ENCODE measurements at regions not wholly inside any gene's neighbourhood (a gene's known extent, or its start where the extent isn't known, plus 50 kb on each side); places are given as distances from the start of the nearest gene placed in this dataset.

DNA sequence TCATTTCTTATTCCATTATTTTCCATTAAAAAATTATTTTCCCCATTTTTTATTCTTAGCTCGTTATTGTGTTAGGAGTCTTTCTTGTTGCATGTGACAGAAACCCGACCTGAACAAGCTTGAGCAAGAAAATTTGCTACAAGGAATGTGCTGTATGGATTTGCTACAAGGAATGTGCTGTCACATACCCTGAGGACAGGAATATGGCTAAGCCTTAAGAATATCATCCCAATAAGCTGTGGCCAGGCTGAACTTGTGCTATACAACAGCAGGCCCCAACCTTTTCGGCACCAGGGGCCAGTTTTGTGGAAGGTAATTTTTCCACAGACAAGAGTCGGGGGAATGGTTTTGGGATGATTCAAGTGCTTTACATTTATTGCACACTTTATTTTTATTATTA lies 114.0 kb downstream of the TRMT11 start:
- H3K27me3 Mint-ChIP-seq (ENCODE audit: low read depth) = no peaks in the 10 kb centered on the region
- no peak overlapping the region for H3K4me3 Mint-ChIP-seq
- no peak overlapping the region for H3K27ac Mint-ChIP-seq
- peaks cover 18% of the 10 kb centered on the region for H3K9me3 Mint-ChIP-seq
- ChIA-PET CTCF (interaction anchor here (0.5 kb wide), 1 partner anchor 110 kb away, joined by 3 read pairs; no protein-coding TSS in a partner anchor), POLR2A (no interaction called here)
- ATAC-seq (no peak), DNase-seq (ENCODE audit: low spot score) (no peak)
- TF ChIP-seq, protein P1, sequence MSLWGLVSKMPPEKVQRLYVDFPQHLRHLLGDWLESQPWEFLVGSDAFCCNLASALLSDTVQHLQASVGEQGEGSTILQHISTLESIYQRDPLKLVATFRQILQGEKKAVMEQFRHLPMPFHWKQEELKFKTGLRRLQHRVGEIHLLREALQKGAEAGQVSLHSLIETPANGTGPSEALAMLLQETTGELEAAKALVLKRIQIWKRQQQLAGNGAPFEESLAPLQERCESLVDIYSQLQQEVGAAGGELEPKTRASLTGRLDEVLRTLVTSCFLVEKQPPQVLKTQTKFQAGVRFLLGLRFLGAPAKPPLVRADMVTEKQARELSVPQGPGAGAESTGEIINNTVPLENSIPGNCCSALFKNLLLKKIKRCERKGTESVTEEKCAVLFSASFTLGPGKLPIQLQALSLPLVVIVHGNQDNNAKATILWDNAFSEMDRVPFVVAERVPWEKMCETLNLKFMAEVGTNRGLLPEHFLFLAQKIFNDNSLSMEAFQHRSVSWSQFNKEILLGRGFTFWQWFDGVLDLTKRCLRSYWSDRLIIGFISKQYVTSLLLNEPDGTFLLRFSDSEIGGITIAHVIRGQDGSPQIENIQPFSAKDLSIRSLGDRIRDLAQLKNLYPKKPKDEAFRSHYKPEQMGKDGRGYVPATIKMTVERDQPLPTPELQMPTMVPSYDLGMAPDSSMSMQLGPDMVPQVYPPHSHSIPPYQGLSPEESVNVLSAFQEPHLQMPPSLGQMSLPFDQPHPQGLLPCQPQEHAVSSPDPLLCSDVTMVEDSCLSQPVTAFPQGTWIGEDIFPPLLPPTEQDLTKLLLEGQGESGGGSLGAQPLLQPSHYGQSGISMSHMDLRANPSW (CRISPR knock-in tag; conservative IDR thresholded peaks at IDR 0.05; ENCODE audit: low read depth) = no peak
- TF ChIP-seq ETV6 (CRISPR knock-in tag; IDR thresholded peaks at IDR 0.05) (no peak), FOXP1 (CRISPR knock-in tag; IDR thresholded peaks at IDR 0.05; ENCODE audit: borderline replicate concordance) (no peak), PRRX2 (CRISPR knock-in tag; IDR thresholded peaks at IDR 0.05) (no peak), TEAD1 (CRISPR knock-in tag; IDR thresholded peaks at IDR 0.05) (no peak), ZNF138 (CRISPR knock-in tag; conservative IDR thresholded peaks at IDR 0.05) (no peak), SMAD3 (CRISPR knock-in tag; IDR thresholded peaks at IDR 0.05; ENCODE audit: borderline replicate concordance) (no peak), ZNF219 (CRISPR knock-in tag; IDR thresholded peaks at IDR 0.05; ENCODE audit: borderline replicate concordance) (no peak), ZBTB21 (CRISPR knock-in tag; IDR thresholded peaks at IDR 0.05; ENCODE audit: borderline replicate concordance) (no peak), ZNF416 (CRISPR knock-in tag; IDR thresholded peaks at IDR 0.05) (no peak), NR3C1 (CRISPR knock-in tag; conservative IDR thresholded peaks at IDR 0.05; ENCODE audit: low read depth) (no peak), JAZF1 (CRISPR knock-in tag; IDR thresholded peaks at IDR 0.05) (no peak), SP1 (CRISPR knock-in tag; conservative IDR thresholded peaks at IDR 0.05) (no peak), ZNF232 (CRISPR knock-in tag; IDR thresholded peaks at IDR 0.05) (no peak)
- TF ChIP-seq, protein P2, sequence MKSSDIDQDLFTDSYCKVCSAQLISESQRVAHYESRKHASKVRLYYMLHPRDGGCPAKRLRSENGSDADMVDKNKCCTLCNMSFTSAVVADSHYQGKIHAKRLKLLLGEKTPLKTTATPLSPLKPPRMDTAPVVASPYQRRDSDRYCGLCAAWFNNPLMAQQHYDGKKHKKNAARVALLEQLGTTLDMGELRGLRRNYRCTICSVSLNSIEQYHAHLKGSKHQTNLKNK (CRISPR knock-in tag; IDR thresholded peaks at IDR 0.05) = no peak
- TF ChIP-seq, protein P3, sequence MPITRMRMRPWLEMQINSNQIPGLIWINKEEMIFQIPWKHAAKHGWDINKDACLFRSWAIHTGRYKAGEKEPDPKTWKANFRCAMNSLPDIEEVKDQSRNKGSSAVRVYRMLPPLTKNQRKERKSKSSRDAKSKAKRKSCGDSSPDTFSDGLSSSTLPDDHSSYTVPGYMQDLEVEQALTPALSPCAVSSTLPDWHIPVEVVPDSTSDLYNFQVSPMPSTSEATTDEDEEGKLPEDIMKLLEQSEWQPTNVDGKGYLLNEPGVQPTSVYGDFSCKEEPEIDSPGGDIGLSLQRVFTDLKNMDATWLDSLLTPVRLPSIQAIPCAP (CRISPR knock-in tag; IDR thresholded peaks at IDR 0.05) = no peak
- TF ChIP-seq, protein P4, sequence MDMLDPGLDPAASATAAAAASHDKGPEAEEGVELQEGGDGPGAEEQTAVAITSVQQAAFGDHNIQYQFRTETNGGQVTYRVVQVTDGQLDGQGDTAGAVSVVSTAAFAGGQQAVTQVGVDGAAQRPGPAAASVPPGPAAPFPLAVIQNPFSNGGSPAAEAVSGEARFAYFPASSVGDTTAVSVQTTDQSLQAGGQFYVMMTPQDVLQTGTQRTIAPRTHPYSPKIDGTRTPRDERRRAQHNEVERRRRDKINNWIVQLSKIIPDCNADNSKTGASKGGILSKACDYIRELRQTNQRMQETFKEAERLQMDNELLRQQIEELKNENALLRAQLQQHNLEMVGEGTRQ (CRISPR knock-in tag; IDR thresholded peaks at IDR 0.05) = no peak
- TF ChIP-seq, protein P5, sequence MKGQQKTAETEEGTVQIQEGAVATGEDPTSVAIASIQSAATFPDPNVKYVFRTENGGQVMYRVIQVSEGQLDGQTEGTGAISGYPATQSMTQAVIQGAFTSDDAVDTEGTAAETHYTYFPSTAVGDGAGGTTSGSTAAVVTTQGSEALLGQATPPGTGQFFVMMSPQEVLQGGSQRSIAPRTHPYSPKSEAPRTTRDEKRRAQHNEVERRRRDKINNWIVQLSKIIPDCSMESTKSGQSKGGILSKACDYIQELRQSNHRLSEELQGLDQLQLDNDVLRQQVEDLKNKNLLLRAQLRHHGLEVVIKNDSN (CRISPR knock-in tag; IDR thresholded peaks at IDR 0.05) = no peak
- TF ChIP-seq, protein P6, sequence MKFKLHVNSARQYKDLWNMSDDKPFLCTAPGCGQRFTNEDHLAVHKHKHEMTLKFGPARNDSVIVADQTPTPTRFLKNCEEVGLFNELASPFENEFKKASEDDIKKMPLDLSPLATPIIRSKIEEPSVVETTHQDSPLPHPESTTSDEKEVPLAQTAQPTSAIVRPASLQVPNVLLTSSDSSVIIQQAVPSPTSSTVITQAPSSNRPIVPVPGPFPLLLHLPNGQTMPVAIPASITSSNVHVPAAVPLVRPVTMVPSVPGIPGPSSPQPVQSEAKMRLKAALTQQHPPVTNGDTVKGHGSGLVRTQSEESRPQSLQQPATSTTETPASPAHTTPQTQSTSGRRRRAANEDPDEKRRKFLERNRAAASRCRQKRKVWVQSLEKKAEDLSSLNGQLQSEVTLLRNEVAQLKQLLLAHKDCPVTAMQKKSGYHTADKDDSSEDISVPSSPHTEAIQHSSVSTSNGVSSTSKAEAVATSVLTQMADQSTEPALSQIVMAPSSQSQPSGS (CRISPR knock-in tag; IDR thresholded peaks at IDR 0.05; ENCODE audit: borderline replicate concordance, low read depth) = no peak
- peaks cover 37% of the 10 kb centered on the region for H3K4me1 Mint-ChIP-seq
- H3K36me3 Mint-ChIP-seq = peaks cover 20% of the 10 kb centered on the region

DNA sequence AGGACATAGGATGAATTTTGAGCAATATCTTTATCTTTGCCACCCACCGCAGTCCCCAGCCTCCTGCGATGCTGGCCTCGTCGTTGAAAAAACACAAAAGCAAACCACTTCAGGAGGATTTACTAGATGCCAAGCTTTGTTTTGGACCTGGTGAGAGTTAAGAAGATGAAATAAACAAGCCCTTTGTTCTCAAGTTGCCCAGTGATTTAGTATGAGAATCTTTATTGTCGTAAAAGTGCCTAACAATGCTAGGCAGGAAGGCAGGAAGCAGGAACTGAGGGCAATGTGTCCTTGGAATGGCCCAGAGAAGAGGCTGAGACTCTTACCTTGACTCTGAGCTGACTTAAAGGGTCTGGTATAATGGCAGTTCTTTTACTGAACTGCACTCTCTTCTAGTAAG lies 116.0 kb downstream of the TRMT11 start:
- H3K4me1 Mint-ChIP-seq = peaks cover 40% of the 10 kb centered on the region
- peaks cover 20% of the 10 kb centered on the region for H3K36me3 Mint-ChIP-seq
- CTCF ChIA-PET = no interaction called here
- H3K27ac Mint-ChIP-seq = peak overlapping the region; percentile 22; the same call in 1 of the 2 replicates
- POLR2A ChIA-PET = no interaction called here
- DNase-seq (ENCODE audit: low spot score) = no peak
- H3K4me3 Mint-ChIP-seq = no peak overlapping the region
- H3K27me3 Mint-ChIP-seq (ENCODE audit: low read depth) = no peaks in the 10 kb centered on the region
- peak; percentile 62 for ATAC-seq
- H3K9me3 Mint-ChIP-seq = peaks cover 18% of the 10 kb centered on the region
- no peak for TF ChIP-seq GTF2I (CRISPR knock-in tag; conservative IDR thresholded peaks at IDR 0.05)
- no peak for TF ChIP-seq NR3C1 (CRISPR knock-in tag; conservative IDR thresholded peaks at IDR 0.05; ENCODE audit: low read depth)
- TF ChIP-seq, protein P7, sequence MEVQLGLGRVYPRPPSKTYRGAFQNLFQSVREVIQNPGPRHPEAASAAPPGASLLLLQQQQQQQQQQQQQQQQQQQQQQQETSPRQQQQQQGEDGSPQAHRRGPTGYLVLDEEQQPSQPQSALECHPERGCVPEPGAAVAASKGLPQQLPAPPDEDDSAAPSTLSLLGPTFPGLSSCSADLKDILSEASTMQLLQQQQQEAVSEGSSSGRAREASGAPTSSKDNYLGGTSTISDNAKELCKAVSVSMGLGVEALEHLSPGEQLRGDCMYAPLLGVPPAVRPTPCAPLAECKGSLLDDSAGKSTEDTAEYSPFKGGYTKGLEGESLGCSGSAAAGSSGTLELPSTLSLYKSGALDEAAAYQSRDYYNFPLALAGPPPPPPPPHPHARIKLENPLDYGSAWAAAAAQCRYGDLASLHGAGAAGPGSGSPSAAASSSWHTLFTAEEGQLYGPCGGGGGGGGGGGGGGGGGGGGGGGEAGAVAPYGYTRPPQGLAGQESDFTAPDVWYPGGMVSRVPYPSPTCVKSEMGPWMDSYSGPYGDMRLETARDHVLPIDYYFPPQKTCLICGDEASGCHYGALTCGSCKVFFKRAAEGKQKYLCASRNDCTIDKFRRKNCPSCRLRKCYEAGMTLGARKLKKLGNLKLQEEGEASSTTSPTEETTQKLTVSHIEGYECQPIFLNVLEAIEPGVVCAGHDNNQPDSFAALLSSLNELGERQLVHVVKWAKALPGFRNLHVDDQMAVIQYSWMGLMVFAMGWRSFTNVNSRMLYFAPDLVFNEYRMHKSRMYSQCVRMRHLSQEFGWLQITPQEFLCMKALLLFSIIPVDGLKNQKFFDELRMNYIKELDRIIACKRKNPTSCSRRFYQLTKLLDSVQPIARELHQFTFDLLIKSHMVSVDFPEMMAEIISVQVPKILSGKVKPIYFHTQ (CRISPR knock-in tag; IDR thresholded peaks at IDR 0.05) = no peak
- TF ChIP-seq TEAD4 (CRISPR knock-in tag; IDR thresholded peaks at IDR 0.05) = no peak
- TF ChIP-seq FOXJ3 (CRISPR knock-in tag; IDR thresholded peaks at IDR 0.05; ENCODE audit: borderline replicate concordance) = no peak
- no peak for TF ChIP-seq CREM (CRISPR knock-in tag; IDR thresholded peaks at IDR 0.05)
- TF ChIP-seq, protein P1 (CRISPR knock-in tag; conservative IDR thresholded peaks at IDR 0.05; ENCODE audit: low read depth) = no peak

Data from WTC11 (cell line).